Astrocyte of the cerebellum (primary cell): ENCODE measurements at regions not wholly inside any gene's neighbourhood (a gene's known extent, or its start where the extent isn't known, plus 50 kb on each side); places are given as distances from the start of the nearest gene placed in this dataset.

Source experiments
- DNase-seq: peaks from one replicate; pipeline ENCODE4 v3.0.0-alpha.2; 2011; ENCODE audit warnings: low read depth
- H3K4me3 ChIP-seq: 2 replicates; pipeline ENCODE4 v1.5.1; 2011; ENCODE audit warnings: mild to moderate bottlenecking, low read depth, low read length, moderate library complexity
- CTCF ChIP-seq: IDR thresholded peaks from 2 replicates; pipeline ENCODE4 v1.5.1; 2012; ENCODE audit warnings: low read length, low read depth, moderate library complexity, mild to moderate bottlenecking; ENCODE audit errors: missing control alignments
- in situ Hi-C: cut with HindIII; loops from 2 replicates; pipeline ENCODE4 v1.10.0; 2017; ENCODE audit warnings: low sequenced_read_pairs

DNA sequence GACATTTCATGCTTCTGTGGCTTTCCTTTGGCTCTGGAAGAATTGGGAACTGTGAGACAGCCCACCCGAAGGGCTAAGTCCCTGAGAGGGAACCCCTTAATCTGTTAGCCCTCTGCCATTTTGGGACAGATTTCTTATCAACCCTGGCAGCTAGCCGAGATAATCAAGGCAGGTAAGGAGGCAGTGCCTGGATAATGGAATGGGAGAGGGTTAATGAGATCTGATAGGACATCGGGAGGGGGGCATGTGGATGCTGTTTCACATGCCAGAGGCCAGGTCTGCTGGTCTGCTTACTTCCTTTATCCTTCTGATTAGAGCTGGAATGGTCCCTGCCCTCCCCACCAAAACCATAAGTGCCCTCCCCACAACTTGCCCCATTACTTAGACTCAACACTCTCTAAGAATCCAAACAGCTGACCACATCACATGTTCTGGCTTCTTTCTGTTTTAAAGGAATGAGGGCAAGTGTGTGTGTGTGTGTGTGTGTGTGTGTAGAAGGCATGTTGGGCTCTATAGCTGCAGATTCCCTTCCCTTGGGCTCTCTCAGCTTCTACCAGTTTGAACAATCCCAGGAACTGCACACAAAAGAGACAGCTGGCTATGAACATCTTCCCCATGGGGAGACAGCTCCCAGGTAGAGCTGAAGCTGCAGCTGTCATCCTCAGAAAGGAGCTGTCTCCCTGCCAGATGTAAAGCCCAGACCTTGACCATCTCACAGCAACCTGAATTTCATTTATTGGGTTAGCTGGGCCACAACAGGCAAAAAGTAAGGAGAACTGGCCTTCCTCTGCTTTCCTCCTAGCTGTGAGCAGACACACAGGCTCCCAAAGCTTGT lies 221.3 kb downstream of the PIK3R1 start:
- DNase-seq: no peak
- no peak for TF ChIP-seq CTCF
- no peak overlapping the region for H3K4me3 ChIP-seq
- in situ Hi-C loops: no loop called here

DNA sequence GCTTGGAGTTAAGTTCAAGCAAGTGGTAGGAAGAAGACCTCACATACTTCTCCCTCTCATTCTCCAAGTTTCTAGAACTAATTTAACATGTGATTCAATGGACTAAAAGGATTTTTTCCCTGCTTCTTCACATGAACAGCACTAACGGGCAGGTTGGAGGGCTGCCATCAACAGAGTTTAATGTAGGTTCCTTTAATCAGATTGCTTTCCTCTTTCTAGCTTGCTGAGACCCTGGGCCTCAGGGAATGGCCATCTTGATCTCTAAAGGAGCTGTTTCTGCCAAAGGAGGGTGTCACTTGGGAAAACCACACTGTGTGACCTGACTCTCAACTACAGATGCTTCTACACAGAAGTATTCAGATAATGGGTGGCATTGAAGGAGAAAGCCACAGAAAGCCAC lies 223.3 kb downstream of the PIK3R1 start:
- no peak for DNase-seq
- in situ Hi-C loops: no loop called here
- TF ChIP-seq CTCF: no peak
- no peak overlapping the region for H3K4me3 ChIP-seq

DNA sequence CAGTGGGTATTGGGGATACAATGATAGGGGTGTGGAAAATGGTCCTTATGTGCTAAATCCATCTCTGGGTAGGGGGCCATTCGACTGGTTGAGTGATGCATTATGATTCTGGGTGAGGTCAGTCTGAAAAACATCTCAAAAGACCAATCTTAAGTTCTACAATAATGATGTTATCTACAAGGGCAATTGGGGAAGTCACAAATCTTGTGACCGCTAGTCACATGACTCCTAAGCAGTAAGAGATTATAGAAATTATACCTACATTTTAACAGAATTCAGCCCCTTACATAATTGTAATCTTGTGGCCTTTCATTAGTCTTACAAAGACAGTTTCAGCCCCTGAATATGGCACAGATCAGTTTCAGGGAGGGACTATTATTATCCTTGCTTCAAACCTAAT lies 224.7 kb downstream of the PIK3R1 start:
- TF ChIP-seq CTCF: no peak
- DNase-seq: no peak
- in situ Hi-C loops: no loop called here
- no peak overlapping the region for H3K4me3 ChIP-seq

DNA sequence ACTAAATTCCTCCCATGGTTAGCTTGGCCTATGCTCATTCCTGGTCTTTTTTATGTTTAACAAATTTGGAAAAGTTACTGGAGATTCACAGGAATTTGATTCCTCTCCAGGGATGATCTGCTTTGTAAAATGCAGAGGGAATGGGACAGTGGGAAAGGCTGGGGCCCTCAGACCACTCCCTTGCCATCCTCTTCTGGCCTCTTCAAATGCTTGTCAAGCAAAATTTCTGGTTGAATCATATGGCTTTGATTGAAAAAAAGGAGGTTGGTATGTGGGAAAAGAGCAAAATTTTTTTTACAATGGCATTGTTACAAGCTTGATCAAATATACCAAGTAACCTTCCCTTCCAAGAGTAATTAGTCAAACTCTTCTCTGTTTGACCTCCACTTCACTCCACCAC lies 225.1 kb downstream of the PIK3R1 start:
- no peak for TF ChIP-seq CTCF
- in situ Hi-C loops: no loop called here

DNA sequence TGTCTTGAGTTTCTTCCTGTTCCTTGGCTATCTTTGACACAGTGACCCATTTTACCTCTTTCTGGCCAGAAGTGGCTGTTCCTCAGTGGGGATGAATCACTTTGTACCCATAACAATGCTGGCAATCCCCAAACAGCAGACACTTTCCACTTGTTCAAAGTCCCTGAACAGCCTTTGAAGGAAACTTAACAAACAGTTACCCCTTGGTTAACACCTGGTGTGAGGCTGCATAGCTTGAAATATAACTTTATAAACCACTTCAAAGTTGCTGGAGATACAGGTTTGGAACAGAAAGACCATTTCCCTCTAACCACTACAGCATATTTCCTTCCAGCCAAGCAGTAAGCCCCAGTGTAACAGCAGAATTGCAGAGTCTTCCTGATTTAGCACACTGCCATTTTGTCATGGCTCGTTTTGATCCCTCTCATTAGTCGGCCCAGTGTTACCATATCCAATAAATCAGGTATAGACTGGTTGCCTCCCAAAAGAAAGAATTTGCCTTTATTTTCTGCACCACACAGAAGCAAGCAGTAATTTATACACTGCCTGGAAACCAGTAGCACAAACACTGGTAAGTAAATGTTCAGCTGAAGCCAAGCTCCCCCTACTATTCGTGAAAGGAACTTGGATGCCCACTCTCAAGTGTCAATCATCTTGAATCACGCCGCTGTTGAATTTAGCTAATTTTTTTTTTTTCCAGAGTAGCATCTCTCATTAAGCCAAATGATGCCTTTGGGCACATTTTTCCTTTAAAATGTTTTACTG lies 225.9 kb downstream of the PIK3R1 start:
- in situ Hi-C loops: no loop called here
- no peak overlapping the region for H3K4me3 ChIP-seq
- DNase-seq: no peak
- no peak for TF ChIP-seq CTCF

More for the DNA sequence above, 225.1 kb downstream of the PIK3R1 start:
- no peak overlapping the region for H3K4me3 ChIP-seq
- DNase-seq: no peak

DNA sequence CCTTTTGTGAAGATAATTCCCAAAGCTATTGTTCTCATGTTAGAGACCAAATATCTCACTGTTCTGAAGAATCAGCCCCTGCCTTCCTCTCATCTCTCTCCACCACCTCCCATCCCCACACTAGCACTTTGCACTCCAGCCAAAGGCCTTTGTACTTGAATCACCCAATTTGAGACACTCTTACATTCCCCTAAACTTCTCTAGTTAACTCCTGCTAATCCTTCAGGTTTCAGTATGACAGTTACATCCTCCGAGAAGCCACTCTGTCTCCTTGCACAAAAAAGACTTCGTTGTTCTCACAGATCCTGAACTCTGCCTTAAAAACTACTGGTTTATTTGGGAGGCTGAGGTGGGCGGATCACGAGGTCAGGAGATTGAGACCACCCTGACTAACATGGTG lies 227.5 kb downstream of the PIK3R1 start:
- in situ Hi-C loops: no loop called here
- TF ChIP-seq CTCF: no peak
- no peak for DNase-seq
- H3K4me3 ChIP-seq: no peak overlapping the region
